Type B pancreatic cell (in vitro differentiated cells): ENCODE measurements at regions not wholly inside any gene's neighbourhood (a gene's known extent, or its start where the extent isn't known, plus 50 kb on each side); places are given as distances from the start of the nearest gene placed in this dataset.
A peak's percentile ranks its signal among the peaks of the same experiment; 100 is the strongest.
"Not testable (repeated sequence)": the region's sequence is repeated elsewhere in the genome, so short reads cannot be mapped to it uniquely, and the experiment has no call there.

ENCODE experiments used
- DNase-seq: peaks from one replicate; pipeline ENCODE4 v3.0.0; 2021; ENCODE audit warnings: mixed read lengths; ENCODE audit not compliant: unreplicated experiment; ENCODE audit errors: extremely low spot score
- H3K27ac Mint-ChIP-seq: 2 replicates; pipeline ENCODE4 v1.8.0; 2021; ENCODE audit warnings: mild to moderate bottlenecking, mixed read lengths
- H3K27me3 Mint-ChIP-seq: 2 replicates; pipeline ENCODE4 v1.8.0; 2021; ENCODE audit warnings: mixed read lengths
- H3K36me3 Mint-ChIP-seq: 2 replicates; pipeline ENCODE4 v1.8.0; 2021; ENCODE audit warnings: mixed read lengths
- H3K4me1 Mint-ChIP-seq: one replicate; pipeline ENCODE4 v1.8.0; 2021; ENCODE audit warnings: mixed read lengths; ENCODE audit not compliant: unreplicated experiment
- H3K4me3 Mint-ChIP-seq: 2 replicates; pipeline ENCODE4 v1.8.0; 2021; ENCODE audit warnings: mild to moderate bottlenecking, mixed read lengths
- H3K9me3 Mint-ChIP-seq: 2 replicates; pipeline ENCODE4 v1.8.0; 2021; ENCODE audit warnings: mixed read lengths
- CTCF ChIP-seq: fragments of 200-600 bp; sonication (generic); conservative IDR thresholded peaks from 2 replicates; pipeline ENCODE4 v1.5.0; 2021; ENCODE audit warnings: antibody characterized with exemption, mild to moderate bottlenecking

GRCh38 chr20:22691369-22692118, 107.2 kb upstream of the FOXA2 start:
- Mint-ChIP-seq H3K36me3 (no peaks in the 10 kb centered on the region), H3K4me1 (peaks cover 6% of the 10 kb centered on the region), H3K9me3 (no peaks in the 10 kb centered on the region), H3K27me3 (peaks cover 13% of the 10 kb centered on the region), H3K27ac (no peak overlapping the region), H3K4me3 (no peak overlapping the region)
- TF ChIP-seq CTCF = peak; percentile 93
- peak; percentile 84 for DNase-seq

- H3K4me3 Mint-ChIP-seq = no peak overlapping the region
- no peak for TF ChIP-seq CTCF
- H3K27me3 Mint-ChIP-seq = peaks cover 13% of the 10 kb centered on the region
- H3K9me3 Mint-ChIP-seq = no peaks in the 10 kb centered on the region
- DNase-seq = no peak
- no peak overlapping the region for H3K27ac Mint-ChIP-seq
- H3K36me3 Mint-ChIP-seq = no peaks in the 10 kb centered on the region
- H3K4me1 Mint-ChIP-seq = peaks cover 6% of the 10 kb centered on the region
Measured at GRCh38 chr20:22692119-22692475, 107.7 kb upstream of the FOXA2 start.

GRCh38 chr20:22692620-22693019, 108.2 kb upstream of the FOXA2 start:
- peaks cover 11% of the 10 kb centered on the region for H3K27me3 Mint-ChIP-seq
- H3K4me1 Mint-ChIP-seq, DNase-seq, H3K4me3 Mint-ChIP-seq, H3K9me3 Mint-ChIP-seq, H3K27ac Mint-ChIP-seq, H3K36me3 Mint-ChIP-seq: not testable (repeated sequence)

- Mint-ChIP-seq H3K4me1 (peaks cover 6% of the 10 kb centered on the region), H3K36me3 (no peaks in the 10 kb centered on the region), H3K9me3 (no peaks in the 10 kb centered on the region), H3K4me3 (no peak overlapping the region), H3K27me3 (peaks cover 4% of the 10 kb centered on the region), H3K27ac (no peak overlapping the region)
- no peak for TF ChIP-seq CTCF
- no peak for DNase-seq
Measured at GRCh38 chr20:22696759-22697158, 112.4 kb upstream of the FOXA2 start.

GRCh38 chr20:22698259-22698842, 114.0 kb upstream of the FOXA2 start:
- Mint-ChIP-seq H3K27me3 (peaks cover 9% of the 10 kb centered on the region), H3K4me3 (no peak overlapping the region), H3K9me3 (peaks cover 7% of the 10 kb centered on the region), H3K4me1 (peaks cover 6% of the 10 kb centered on the region), H3K27ac (no peak overlapping the region), H3K36me3 (no peaks in the 10 kb centered on the region)
- TF ChIP-seq CTCF = no peak
- no peak for DNase-seq

- Mint-ChIP-seq H3K27me3 (peaks cover 9% of the 10 kb centered on the region), H3K4me3 (no peak overlapping the region), H3K4me1 (peaks cover 6% of the 10 kb centered on the region), H3K9me3 (peaks cover 7% of the 10 kb centered on the region), H3K27ac (no peak overlapping the region), H3K36me3 (no peaks in the 10 kb centered on the region)
- DNase-seq = no peak
- no peak for TF ChIP-seq CTCF
Measured at GRCh38 chr20:22699396-22699795, 115.0 kb upstream of the FOXA2 start.
